8988T (cell line): ENCODE measurements at regions not wholly inside any gene's neighbourhood (a gene's known extent, or its start where the extent isn't known, plus 50 kb on each side); places are given as distances from the start of the nearest gene placed in this dataset.

Experiments
- DNase-seq: peaks from one replicate; pipeline ENCODE4 v3.0.0; 2011

- no peak for DNase-seq
Observed at GRCh38 chr18:39380186-39380725, 1814.7 kb upstream of the CELF4 start.

GRCh38 chr18:39375066-39375465 lies 1809.5 kb upstream of the CELF4 start:
- DNase-seq: no peak

- DNase-seq: no peak
Observed at GRCh38 chr18:39371996-39372395, 1806.4 kb upstream of the CELF4 start.

GRCh38 chr18:39366656-39367055 lies 1801.1 kb upstream of the CELF4 start:
- DNase-seq: no peak

GRCh38 chr18:39365836-39366485 lies 1800.4 kb upstream of the CELF4 start:
- no peak for DNase-seq

GRCh38 chr18:39360072-39360471 lies 1794.5 kb upstream of the CELF4 start:
- DNase-seq: no peak

GRCh38 chr18:39359636-39360035 lies 1794.0 kb upstream of the CELF4 start:
- no peak for DNase-seq

- DNase-seq: no peak
Observed at GRCh38 chr18:39350945-39351344, 1785.3 kb upstream of the CELF4 start.

- no peak for DNase-seq
Observed at GRCh38 chr18:39349801-39350200, 1784.2 kb upstream of the CELF4 start.

GRCh38 chr18:39348757-39349156 lies 1783.2 kb upstream of the CELF4 start:
- no peak for DNase-seq

- no peak for DNase-seq
Observed at GRCh38 chr18:39347701-39348100, 1782.1 kb upstream of the CELF4 start.

- no peak for DNase-seq
Observed at GRCh38 chr18:39346916-39347315, 1781.3 kb upstream of the CELF4 start.

GRCh38 chr18:39345321-39345720 lies 1779.7 kb upstream of the CELF4 start:
- DNase-seq: no peak

GRCh38 chr18:39344487-39344886 lies 1778.9 kb upstream of the CELF4 start:
- DNase-seq: no peak

- no peak for DNase-seq
Observed at GRCh38 chr18:39341129-39341528, 1775.5 kb upstream of the CELF4 start.

GRCh38 chr18:39340418-39340817 lies 1774.8 kb upstream of the CELF4 start:
- DNase-seq: no peak

- DNase-seq: no peak
Observed at GRCh38 chr18:39329496-39330275, 1764.1 kb upstream of the CELF4 start.

GRCh38 chr18:39326772-39327171 lies 1761.2 kb upstream of the CELF4 start:
- DNase-seq: no peak

GRCh38 chr18:39325973-39326372 lies 1760.4 kb upstream of the CELF4 start:
- no peak for DNase-seq

- DNase-seq: no peak
Observed at GRCh38 chr18:39319141-39319540, 1753.5 kb upstream of the CELF4 start.

- DNase-seq: no peak
Observed at GRCh38 chr18:39318462-39318861, 1752.9 kb upstream of the CELF4 start.

- no peak for DNase-seq
Observed at GRCh38 chr18:39318008-39318407, 1752.4 kb upstream of the CELF4 start.

GRCh38 chr18:39314595-39314994 lies 1749.0 kb upstream of the CELF4 start:
- DNase-seq: no peak

- DNase-seq: no peak
Observed at GRCh38 chr18:39313992-39314391, 1748.4 kb upstream of the CELF4 start.
